GM13977 (cell line): ENCODE measurements at regions not wholly inside any gene's neighbourhood (a gene's known extent, or its start where the extent isn't known, plus 50 kb on each side); places are given as distances from the start of the nearest gene placed in this dataset.

ENCODE experiments used
- DNase-seq: peaks from one replicate; pipeline ENCODE4 v3.0.0; 2012; ENCODE audit warnings: low spot score
- CTCF ChIP-seq: IDR thresholded peaks from 2 replicates; pipeline ENCODE4 v1.5.1; 2012; ENCODE audit warnings: mild to moderate bottlenecking, control low read depth; ENCODE audit not compliant: insufficient read depth; ENCODE audit errors: extremely low read depth, missing control alignments
- in situ Hi-C: fragments of 300-500 bp; cut with MboI; formaldehyde crosslinking; loops from one replicate; pipeline ENCODE4 v1.12.0; 2022; ENCODE audit warnings: low sequenced_read_pairs, low pct_unique_long_range_greater_than_20kb, mixed read lengths, inconsistent platforms; ENCODE audit not compliant: unreplicated experiment

- no peak for TF ChIP-seq CTCF
- no peak for DNase-seq
- in situ Hi-C loops, result no loop called here
These were observed 220.0 kb downstream of the ESM1 start for GRCh38 chr5:54765165-54766028.

- in situ Hi-C loops, result no loop called here
- no peak for DNase-seq
- no peak for TF ChIP-seq CTCF
These were observed 221.0 kb downstream of the ESM1 start for GRCh38 chr5:54764102-54765090.

- in situ Hi-C loops, result no loop called here
- DNase-seq, result no peak
- no peak for TF ChIP-seq CTCF
These were observed 224.1 kb downstream of the ESM1 start for GRCh38 chr5:54761213-54761701.

- TF ChIP-seq CTCF, result no peak
- no peak for DNase-seq
- in situ Hi-C loops, result no loop called here
These were observed 225.0 kb downstream of the ESM1 start for GRCh38 chr5:54760182-54760935.

GRCh38 chr5:54758038-54758437, 227.4 kb downstream of the ESM1 start:
- in situ Hi-C loops, result no loop called here
- no peak for TF ChIP-seq CTCF
- no peak for DNase-seq

- no peak for TF ChIP-seq CTCF
- in situ Hi-C loops, result no loop called here
- DNase-seq, result no peak
These were observed 227.9 kb downstream of the ESM1 start for GRCh38 chr5:54757541-54757940.
